Choroid plexus epithelial cell (primary cell): ENCODE measurements at regions not wholly inside any gene's neighbourhood (a gene's known extent, or its start where the extent isn't known, plus 50 kb on each side); places are given as distances from the start of the nearest gene placed in this dataset.

Experiments
- DNase-seq: peaks from one replicate; pipeline ENCODE4 v3.0.0-alpha.2; 2010; ENCODE audit warnings: low read depth
- H3K4me3 ChIP-seq: 2 replicates; pipeline ENCODE4 v1.5.1; 2011; ENCODE audit warnings: low read depth, mild to moderate bottlenecking, control low read depth, low read length, moderate library complexity
- TF ChIP-seq, protein P1 (sequence below): conservative IDR thresholded peaks from 2 replicates; pipeline ENCODE4 v1.5.1; 2011; ENCODE audit warnings: low read depth, mild to moderate bottlenecking, control low read depth, inconsistent platforms, low read length, moderate library complexity

DNA sequence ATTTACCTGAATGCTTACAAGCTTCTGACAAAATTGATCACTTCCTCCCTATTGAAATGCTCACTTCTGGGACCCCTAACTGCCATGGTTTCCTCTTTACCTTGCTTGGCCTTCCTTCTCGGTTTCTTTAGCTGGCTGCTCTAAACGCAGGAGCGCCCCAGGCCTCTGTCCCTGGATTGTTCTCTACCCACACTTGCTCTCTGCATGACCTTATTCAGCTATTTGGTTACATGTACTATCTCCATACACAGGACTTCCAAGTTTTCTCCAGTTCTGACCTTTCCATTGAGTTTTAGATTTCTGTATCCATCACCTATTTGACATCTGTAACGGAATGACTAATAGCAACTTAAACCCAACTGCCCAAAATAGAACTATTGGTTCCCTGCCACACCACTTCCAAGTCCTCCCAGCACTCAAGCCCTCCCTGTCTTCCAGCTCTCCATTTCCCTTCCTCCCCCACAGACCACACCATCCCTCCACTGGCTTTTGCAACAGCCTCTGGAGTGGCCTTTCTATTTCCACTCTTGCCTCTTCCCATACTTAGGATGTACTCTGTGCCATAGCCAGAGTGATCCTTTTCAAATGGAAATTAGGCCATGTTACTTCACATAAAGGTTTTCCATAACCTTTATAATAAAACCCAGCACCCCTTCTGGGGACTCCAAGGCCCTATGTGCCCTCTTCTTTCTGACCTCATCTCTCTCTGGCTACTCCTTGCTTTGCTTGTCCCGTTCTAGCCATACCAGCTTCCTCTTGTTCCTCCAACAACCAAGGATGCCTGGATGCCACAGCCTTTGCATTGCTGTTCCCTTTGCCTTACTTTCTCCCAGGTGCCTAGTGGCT is 202.2 kb downstream of the AEBP2 start:
- no peak overlapping the region for H3K4me3 ChIP-seq
- no peak for DNase-seq
- TF ChIP-seq, protein P1, sequence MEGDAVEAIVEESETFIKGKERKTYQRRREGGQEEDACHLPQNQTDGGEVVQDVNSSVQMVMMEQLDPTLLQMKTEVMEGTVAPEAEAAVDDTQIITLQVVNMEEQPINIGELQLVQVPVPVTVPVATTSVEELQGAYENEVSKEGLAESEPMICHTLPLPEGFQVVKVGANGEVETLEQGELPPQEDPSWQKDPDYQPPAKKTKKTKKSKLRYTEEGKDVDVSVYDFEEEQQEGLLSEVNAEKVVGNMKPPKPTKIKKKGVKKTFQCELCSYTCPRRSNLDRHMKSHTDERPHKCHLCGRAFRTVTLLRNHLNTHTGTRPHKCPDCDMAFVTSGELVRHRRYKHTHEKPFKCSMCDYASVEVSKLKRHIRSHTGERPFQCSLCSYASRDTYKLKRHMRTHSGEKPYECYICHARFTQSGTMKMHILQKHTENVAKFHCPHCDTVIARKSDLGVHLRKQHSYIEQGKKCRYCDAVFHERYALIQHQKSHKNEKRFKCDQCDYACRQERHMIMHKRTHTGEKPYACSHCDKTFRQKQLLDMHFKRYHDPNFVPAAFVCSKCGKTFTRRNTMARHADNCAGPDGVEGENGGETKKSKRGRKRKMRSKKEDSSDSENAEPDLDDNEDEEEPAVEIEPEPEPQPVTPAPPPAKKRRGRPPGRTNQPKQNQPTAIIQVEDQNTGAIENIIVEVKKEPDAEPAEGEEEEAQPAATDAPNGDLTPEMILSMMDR: no peak

DNA sequence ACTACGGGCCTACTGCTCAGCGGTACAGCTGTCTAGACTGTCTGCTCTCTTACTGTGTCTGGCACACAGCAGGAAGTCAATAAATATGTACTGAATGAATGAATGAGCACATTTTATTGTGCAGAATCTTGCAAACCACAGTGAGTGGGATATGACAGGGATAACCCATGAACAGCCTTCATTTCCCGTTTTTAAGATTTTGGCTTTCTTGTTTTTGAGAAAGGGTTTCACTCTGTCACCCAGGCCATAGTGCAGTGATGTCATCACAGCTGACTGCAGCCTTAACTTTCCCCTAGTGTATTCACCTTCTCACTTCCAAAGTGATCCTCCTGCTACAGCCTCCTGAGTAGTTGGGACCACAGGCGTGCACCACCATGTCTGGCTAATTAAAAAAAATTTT is 203.1 kb downstream of the AEBP2 start:
- no peak overlapping the region for H3K4me3 ChIP-seq
- no peak for DNase-seq
- TF ChIP-seq, protein P1: no peak

DNA sequence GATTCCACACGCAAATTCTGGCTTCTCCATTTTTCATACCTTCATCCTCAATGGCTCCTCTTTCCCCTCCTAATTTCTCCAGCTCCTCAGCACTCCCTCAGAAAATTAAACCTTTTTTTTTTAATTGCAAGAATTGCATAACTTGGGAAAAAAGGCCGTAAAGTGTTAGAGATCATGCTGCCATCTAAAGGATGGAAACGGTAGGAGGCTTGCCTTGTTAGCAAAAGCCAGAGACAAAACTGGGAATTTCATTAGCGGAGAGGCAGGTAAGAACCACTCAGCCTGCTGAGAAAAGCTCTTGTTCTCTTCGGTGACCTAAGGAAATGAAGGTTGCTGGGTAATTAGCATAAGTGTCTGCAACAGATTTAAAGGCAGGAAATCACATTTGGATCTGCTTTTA is 204.3 kb downstream of the AEBP2 start:
- H3K4me3 ChIP-seq: no peak overlapping the region
- peak; percentile 84 for DNase-seq
- TF ChIP-seq, protein P1: peak; percentile 81

DNA sequence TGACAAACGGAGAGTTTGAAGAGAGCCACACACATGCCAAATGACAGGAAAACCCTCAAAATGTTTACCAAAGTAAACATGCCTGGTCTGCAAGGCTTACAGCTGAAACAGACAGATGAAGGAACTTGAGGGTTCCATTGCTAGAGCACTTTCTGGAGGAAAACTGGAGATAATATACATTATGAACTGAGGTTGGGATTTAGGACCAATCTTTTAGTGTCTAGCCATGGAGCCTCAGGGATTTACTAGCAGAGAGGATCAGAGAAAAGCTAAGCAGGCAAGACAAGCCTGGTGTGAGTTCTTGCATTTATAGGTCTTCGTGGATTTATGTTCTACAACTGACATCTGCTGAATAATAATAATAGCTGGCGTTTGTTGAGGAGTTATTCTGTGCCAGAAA is 205.3 kb downstream of the AEBP2 start:
- TF ChIP-seq, protein P1: no peak

DNA sequence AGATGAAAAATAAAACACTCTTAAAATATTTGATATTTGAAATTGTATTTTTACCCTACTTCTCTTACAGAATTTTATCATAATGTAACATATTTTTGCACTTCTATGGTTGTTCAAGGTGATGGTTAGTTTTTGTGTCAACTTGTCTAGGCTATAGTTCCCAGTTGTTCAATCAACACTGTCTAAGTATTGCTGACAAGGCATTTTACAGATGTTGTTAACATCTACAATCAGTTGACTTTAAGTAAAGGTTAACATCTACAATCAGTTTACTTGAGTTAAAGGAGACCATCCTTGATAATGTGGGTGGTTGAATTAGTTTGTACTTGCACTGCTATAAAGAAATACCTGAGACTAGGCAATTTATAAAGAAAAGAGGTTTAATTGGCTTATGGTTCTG is 206.5 kb downstream of the AEBP2 start:
- no peak overlapping the region for H3K4me3 ChIP-seq
- TF ChIP-seq, protein P1: no peak
- DNase-seq: no peak

More for the DNA sequence above, 205.3 kb downstream of the AEBP2 start:
- H3K4me3 ChIP-seq: no peak overlapping the region
- DNase-seq: no peak

DNA sequence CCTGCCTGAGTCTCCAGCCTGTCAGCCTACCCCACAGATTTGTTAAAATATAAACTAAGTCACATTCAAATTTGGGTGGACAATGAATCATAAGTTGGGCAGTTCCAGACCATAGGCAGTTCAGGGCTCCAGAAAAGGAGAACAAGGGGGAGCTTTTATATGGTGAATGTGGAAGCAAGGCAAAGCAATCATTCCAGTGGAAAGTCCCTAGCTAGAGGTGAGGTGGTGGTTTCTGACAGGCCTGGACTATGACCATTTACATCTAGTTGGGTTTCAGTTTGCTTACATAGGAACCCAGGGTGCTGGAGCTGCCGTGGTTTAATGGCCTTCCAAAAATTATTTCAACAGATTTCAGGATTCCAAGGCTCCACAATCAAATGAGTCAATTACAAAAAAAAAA is 207.3 kb downstream of the AEBP2 start:
- TF ChIP-seq, protein P1: no peak
- no peak for DNase-seq
- H3K4me3 ChIP-seq: no peak overlapping the region
